Esophagus squamous epithelium (tissue), 4 donors: ENCODE measurements at regions not wholly inside any gene's neighbourhood (a gene's known extent, or its start where the extent isn't known, plus 50 kb on each side); places are given as distances from the start of the nearest gene placed in this dataset.

Experiments
- CTCF ChIP-seq, 6 experiments: fragments of 450-650 bp in 4 of 6; fragments of 200-600 bp in 2 of 6; sonication (generic) in 2 of 6; IDR thresholded peaks; one replicate each; pipeline ENCODE4 v1.5.1; 2016 to 2019; ENCODE audit warnings: antibody characterized with exemption in 6 of 6, mild to moderate bottlenecking in 4 of 6, moderate library complexity in 4 of 6
- POLR2A ChIP-seq, 4 donors: fragments of 450-650 bp; IDR thresholded peaks; one replicate each; pipeline ENCODE4 v1.6.1; 2017; ENCODE audit warnings: antibody characterized with exemption in 4 of 4, mild to moderate bottlenecking in 4 of 4, moderate library complexity in 3 of 4

- TF ChIP-seq CTCF (IDR thresholded peaks at IDR 0.05) = no peak
- no peak for TF ChIP-seq POLR2A (IDR thresholded peaks at IDR 0.05)
Measured at GRCh38 chr3:87977765-87978164, 81.0 kb downstream of the CGGBP1 start.
